Neural progenitor cell (in vitro differentiated cells): ENCODE measurements at regions not wholly inside any gene's neighbourhood (a gene's known extent, or its start where the extent isn't known, plus 50 kb on each side); places are given as distances from the start of the nearest gene placed in this dataset.

Source experiments
- CTCF ChIP-seq: fragments of 200-600 bp; sonication (generic); IDR thresholded peaks from 2 replicates; pipeline ENCODE4 v1.5.1; 2017; ENCODE audit warnings: antibody characterized with exemption, mild to moderate bottlenecking
- EZH2 ChIP-seq: fragments of 200-600 bp; sonication (generic); IDR thresholded peaks from 2 replicates; pipeline ENCODE4 v1.6.1; 2017; ENCODE audit warnings: antibody characterized with exemption, mild to moderate bottlenecking, moderate library complexity

- no peak for TF ChIP-seq CTCF
- TF ChIP-seq EZH2: no peak
Observed at GRCh38 chr3:117543521-117543920, 833.9 kb downstream of the TUSC7 start.
